Transverse colon (tissue), 4 donors: ENCODE measurements at regions not wholly inside any gene's neighbourhood (a gene's known extent, or its start where the extent isn't known, plus 50 kb on each side); places are given as distances from the start of the nearest gene placed in this dataset.

Source experiments
- DNase-seq: peaks from one replicate; pipeline ENCODE4 v3.0.0-alpha.2; 2019
- H3K27ac ChIP-seq, 4 donors: fragments of 200-600 bp; sonication (generic); 2 replicates each; pipeline ENCODE4 v1.5.1; 2016 to 2018; ENCODE audit warnings: inconsistent platforms in 4 of 4
- H3K27me3 ChIP-seq: fragments of 200-600 bp; sonication (generic); 2 replicates; pipeline ENCODE4 v1.5.1; 2017; ENCODE audit warnings: inconsistent platforms
- H3K36me3 ChIP-seq, 4 donors: fragments of 200-600 bp; sonication (generic); 2 replicates each; pipeline ENCODE4 v1.5.1; 2017 to 2019; ENCODE audit warnings: inconsistent platforms in 4 of 4
- H3K4me1 ChIP-seq, 4 donors: fragments of 200-600 bp; sonication (generic); 2 replicates each; pipeline ENCODE4 v1.5.1; 2017 to 2020; ENCODE audit warnings: inconsistent platforms in 4 of 4
- H3K4me3 ChIP-seq, 4 donors: fragments of 200-600 bp; sonication (generic); 1 replicate in 1 of 4; 2 replicates in 3 of 4; pipeline versions ENCODE4 v1.5.1 to v1.6.1; 2017 to 2019; ENCODE audit warnings: inconsistent platforms in 4 of 4
- H3K9me3 ChIP-seq, 2 donors: fragments of 200-600 bp; sonication (generic); 2 replicates each; pipeline ENCODE4 v1.5.1; 2017 to 2019; ENCODE audit warnings: inconsistent platforms in 2 of 2
- CTCF ChIP-seq, 5 experiments: fragments of 200-600 bp in 3 of 5; fragments of 450-650 bp in 2 of 5; sonication (generic) in 3 of 5; IDR thresholded peaks; 1 replicate in 2 of 5; 2 replicates in 3 of 5; pipeline ENCODE4 v1.5.1; 2016 to 2017; ENCODE audit warnings: antibody characterized with exemption in 5 of 5, inconsistent platforms in 3 of 5, mild to moderate bottlenecking in 2 of 5, moderate library complexity in 1 of 5
- EP300 ChIP-seq: sonication (generic); formaldehyde crosslinking; IDR thresholded peaks from one replicate; pipeline ENCODE4 v1.6.1; 2017; ENCODE audit warnings: antibody characterized with exemption, low read depth
- POLR2A ChIP-seq: fragments of 450-650 bp; IDR thresholded peaks from one replicate; pipeline ENCODE4 v1.6.1; 2016; ENCODE audit warnings: antibody characterized with exemption, mild to moderate bottlenecking, moderate library complexity
- POLR2AphosphoS5 ChIP-seq, 3 donors: sonication (generic); formaldehyde crosslinking; IDR thresholded peaks; one replicate each; pipeline ENCODE4 v1.6.1; 2016; ENCODE audit warnings: antibody characterized with exemption in 3 of 3
- WGBS, 2 donors: methylation state at CpG; one replicate each; pipeline ENCODE4 v1.1.5; 2018; ENCODE audit warnings: low coverage in 1 of 2; 5-methylcytosine and 5-hydroxymethylcytosine counted together
- in situ Hi-C, 4 donors: fragments of 200-750 bp; cut with MboI; loops; one replicate each; pipeline versions ENCODE4 v1.15.0 to v1.15.1; 2017; ENCODE audit warnings: low sequenced_read_pairs in 3 of 4, low pct_ligation_motif_present in 1 of 4, low pct_unique_long_range_greater_than_20kb in 1 of 4
- intact Hi-C: fragments of 100-400 bp; cut with DNase I; formaldehyde crosslinking; loops from one replicate; pipeline ENCODE4 v1.15.1; 2023; ENCODE audit warnings: low total_unique reads

GRCh38 chr6:90393232-90393884 is 96.7 kb upstream of the BACH2 start:
- Histone ChIP-seq H3K27ac (no peak overlapping the region), H3K4me3 (no peak overlapping the region), H3K9me3 (no peaks in the 10 kb centered on the region), H3K36me3 (no peaks in the 10 kb centered on the region), H3K27me3 (no peaks in the 10 kb centered on the region), H3K4me1 (no peaks in the 10 kb centered on the region)
- in situ Hi-C loops (loop anchor here in 3 of 4 donors (10.0 to 25.0 kb wide), 2 partner anchors 431 to 449 kb away; no protein-coding TSS in a partner anchor), intact Hi-C loops (loop anchor here (10.0 kb wide), 1 partner anchor 449 kb away; no protein-coding TSS in a partner anchor)
- peak; percentile 57 for DNase-seq
- TF ChIP-seq POLR2A = no peak
- TF ChIP-seq CTCF (IDR thresholded peaks at IDR 0.05) = peak; percentile 65 to 75 (median 66)
- 27 to 35% methylated on average over 6 to 7 of the region's 7 CpGs for WGBS, 2 donors

- H3K27ac ChIP-seq = no peak overlapping the region
- no peak for TF ChIP-seq POLR2AphosphoS5 (IDR thresholded peaks at IDR 0.05)
- no peak for TF ChIP-seq EP300
- no peak for TF ChIP-seq POLR2A
- TF ChIP-seq CTCF (IDR thresholded peaks at IDR 0.05) = no peak
- H3K4me3 ChIP-seq = no peak overlapping the region
- in situ Hi-C loops = loop anchor here in 3 of 4 donors (10.0 to 25.0 kb wide), 2 partner anchors 428 to 446 kb away; no protein-coding TSS in a partner anchor
- H3K4me1 ChIP-seq = no peaks in the 10 kb centered on the region
- intact Hi-C loops = loop anchor here (10.0 kb wide), 1 partner anchor 446 kb away; no protein-coding TSS in a partner anchor
- no peaks in the 10 kb centered on the region for H3K36me3 ChIP-seq
- H3K9me3 ChIP-seq = no peaks in the 10 kb centered on the region
- no peaks in the 10 kb centered on the region for H3K27me3 ChIP-seq
- DNase-seq = no peak
Measured at GRCh38 chr6:90390379-90390778, 93.7 kb upstream of the BACH2 start.

GRCh38 chr6:90388395-90388794 is 91.8 kb upstream of the BACH2 start:
- no peaks in the 10 kb centered on the region for H3K4me1 ChIP-seq
- in situ Hi-C loops (loop anchor here in 2 of 4 donors (25.0 kb wide), 1 partner anchor 426 kb away; no protein-coding TSS in a partner anchor), intact Hi-C loops (no loop called here)
- no peak for DNase-seq
- H3K9me3 ChIP-seq = no peaks in the 10 kb centered on the region
- no peak overlapping the region for H3K4me3 ChIP-seq
- H3K27me3 ChIP-seq = no peaks in the 10 kb centered on the region
- TF ChIP-seq EP300 = no peak
- no peak for TF ChIP-seq POLR2A
- no peak for TF ChIP-seq CTCF (IDR thresholded peaks at IDR 0.05)
- TF ChIP-seq POLR2AphosphoS5 (IDR thresholded peaks at IDR 0.05) = no peak
- 61 to 77% methylated on average over 5 of the region's 5 CpGs for WGBS, 2 donors
- no peak overlapping the region for H3K27ac ChIP-seq
- H3K36me3 ChIP-seq = no peaks in the 10 kb centered on the region

DNA sequence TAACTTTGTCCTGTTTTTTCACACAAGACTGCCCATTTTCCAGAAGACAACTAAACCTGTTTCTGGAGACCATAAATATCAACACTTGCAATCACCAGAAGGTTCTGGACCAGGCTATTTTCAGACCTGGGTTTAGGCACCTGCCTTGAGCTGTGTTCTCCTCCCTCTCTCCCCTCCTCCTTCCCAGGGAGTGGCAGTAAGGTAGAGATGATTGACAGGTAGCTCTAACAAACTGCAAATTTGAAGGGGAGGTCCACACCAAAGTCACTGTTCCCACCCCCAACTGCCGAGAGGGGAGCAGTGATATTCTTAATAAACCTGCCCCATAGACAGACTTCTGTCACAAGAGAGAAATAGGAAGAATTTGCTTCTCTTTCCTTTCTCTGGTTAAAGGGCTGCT is 91.2 kb upstream of the BACH2 start:
- intact Hi-C loops = no loop called here
- 50% methylated on average over 1 of the region's 1 CpG; no CpG with 5 or more reads in 1 of the 2 donors for WGBS, 2 donors
- DNase-seq = no peak

More for the DNA sequence above, 91.2 kb upstream of the BACH2 start:
- Histone ChIP-seq H3K4me1 (no peaks in the 10 kb centered on the region), H3K36me3 (no peaks in the 10 kb centered on the region), H3K9me3 (no peaks in the 10 kb centered on the region), H3K27me3 (no peaks in the 10 kb centered on the region), H3K4me3 (no peak overlapping the region), H3K27ac (no peak overlapping the region)
- in situ Hi-C loops = loop anchor here in 2 of 4 donors (25.0 kb wide), 1 partner anchor 426 kb away; no protein-coding TSS in a partner anchor
- TF ChIP-seq POLR2A = no peak
- TF ChIP-seq POLR2AphosphoS5 (IDR thresholded peaks at IDR 0.05) = no peak
- TF ChIP-seq EP300 = no peak
- TF ChIP-seq CTCF (IDR thresholded peaks at IDR 0.05) = no peak
